ENCODE measurements at regions not wholly inside any gene's neighbourhood (a gene's known extent, or its start where the extent isn't known, plus 50 kb on each side); places are given as distances from the start of the nearest gene placed in this dataset.

DNA sequence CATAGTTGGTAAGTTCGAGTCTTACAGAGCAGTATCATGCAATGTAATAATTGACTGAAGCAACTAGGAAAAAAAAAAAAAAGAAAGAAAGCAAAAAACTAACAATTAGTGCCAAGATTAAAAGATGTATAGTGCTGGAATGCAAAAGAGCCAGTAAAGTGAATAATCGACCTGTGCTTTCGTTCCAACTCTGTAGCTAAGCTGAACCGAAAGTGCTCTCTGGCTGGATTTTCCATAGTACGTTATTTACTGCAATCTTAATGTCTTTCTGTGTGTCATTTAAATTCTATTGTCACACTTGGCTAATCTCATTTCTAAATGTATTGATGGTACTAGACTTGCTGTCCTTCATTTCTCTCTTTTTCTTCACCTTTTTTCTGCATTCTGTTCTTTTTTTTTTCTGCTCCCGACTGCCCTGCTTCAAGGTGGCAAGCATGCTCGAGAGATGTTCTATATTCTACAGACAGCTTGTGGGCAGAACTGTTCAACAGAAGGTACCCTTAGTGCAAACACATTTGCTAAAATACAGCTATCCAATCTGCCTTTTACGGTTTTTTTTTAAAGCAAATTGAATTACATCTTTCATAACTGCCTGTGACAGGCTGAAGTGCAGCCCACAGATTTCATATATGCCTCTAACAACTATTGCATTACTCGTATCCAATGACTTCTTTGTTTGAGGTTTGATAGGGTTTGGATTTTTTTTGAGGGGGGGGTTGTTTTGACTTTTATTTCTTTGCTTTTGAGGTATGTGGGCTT lies 204.2 kb upstream of the MTNR1B start:
- Histone ChIP-seq H3K27me3 (replicated peaks; ENCODE audit: control insufficient read depth, insufficient read depth, low read length) (no peaks in the 10 kb centered on the region), H3K36me3 (ENCODE audit: control insufficient read depth, insufficient read depth, low read length) (no peaks in the 10 kb centered on the region), H3K4me3 (replicated peaks; ENCODE audit: low read depth, low read length) (no peak overlapping the region)
- no peak for DNase-seq (ENCODE audit: extremely low read depth, insufficient read length)
- TF ChIP-seq, protein P1, sequence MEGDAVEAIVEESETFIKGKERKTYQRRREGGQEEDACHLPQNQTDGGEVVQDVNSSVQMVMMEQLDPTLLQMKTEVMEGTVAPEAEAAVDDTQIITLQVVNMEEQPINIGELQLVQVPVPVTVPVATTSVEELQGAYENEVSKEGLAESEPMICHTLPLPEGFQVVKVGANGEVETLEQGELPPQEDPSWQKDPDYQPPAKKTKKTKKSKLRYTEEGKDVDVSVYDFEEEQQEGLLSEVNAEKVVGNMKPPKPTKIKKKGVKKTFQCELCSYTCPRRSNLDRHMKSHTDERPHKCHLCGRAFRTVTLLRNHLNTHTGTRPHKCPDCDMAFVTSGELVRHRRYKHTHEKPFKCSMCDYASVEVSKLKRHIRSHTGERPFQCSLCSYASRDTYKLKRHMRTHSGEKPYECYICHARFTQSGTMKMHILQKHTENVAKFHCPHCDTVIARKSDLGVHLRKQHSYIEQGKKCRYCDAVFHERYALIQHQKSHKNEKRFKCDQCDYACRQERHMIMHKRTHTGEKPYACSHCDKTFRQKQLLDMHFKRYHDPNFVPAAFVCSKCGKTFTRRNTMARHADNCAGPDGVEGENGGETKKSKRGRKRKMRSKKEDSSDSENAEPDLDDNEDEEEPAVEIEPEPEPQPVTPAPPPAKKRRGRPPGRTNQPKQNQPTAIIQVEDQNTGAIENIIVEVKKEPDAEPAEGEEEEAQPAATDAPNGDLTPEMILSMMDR (IDR thresholded peaks at IDR 0.05; ENCODE audit: insufficient read depth, low read length, poor library complexity, severe bottlenecking) = no peak

DNA sequence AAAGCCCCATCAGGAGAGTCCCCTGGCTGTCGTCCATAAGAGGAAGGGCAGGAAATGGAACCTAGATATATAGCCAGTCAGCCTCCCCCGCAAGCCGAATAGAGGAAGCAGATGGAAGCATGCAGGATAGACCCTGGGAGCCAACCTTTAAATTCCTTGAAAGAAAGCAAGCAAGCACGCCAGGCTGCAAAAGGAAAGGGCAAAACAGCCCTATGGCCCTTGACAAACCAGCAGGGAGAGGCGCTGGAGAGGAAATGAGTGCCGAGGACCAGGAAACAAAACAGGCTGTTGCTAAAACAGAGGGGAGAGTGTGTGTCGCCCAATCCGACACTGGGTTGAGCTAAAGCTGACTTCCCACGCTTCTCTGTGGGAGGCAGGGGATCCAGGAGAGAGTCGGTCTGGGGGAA lies 203.5 kb upstream of the MTNR1B start:
- Histone ChIP-seq H3K27me3 (replicated peaks; ENCODE audit: control insufficient read depth, insufficient read depth, low read length) (no peaks in the 10 kb centered on the region), H3K4me3 (replicated peaks; ENCODE audit: low read depth, low read length) (no peak overlapping the region), H3K36me3 (ENCODE audit: control insufficient read depth, insufficient read depth, low read length) (no peaks in the 10 kb centered on the region)
- DNase-seq (ENCODE audit: extremely low read depth, insufficient read length) = no peak
- TF ChIP-seq, protein P1 (IDR thresholded peaks at IDR 0.05; ENCODE audit: insufficient read depth, low read length, poor library complexity, severe bottlenecking) = no peak

DNA sequence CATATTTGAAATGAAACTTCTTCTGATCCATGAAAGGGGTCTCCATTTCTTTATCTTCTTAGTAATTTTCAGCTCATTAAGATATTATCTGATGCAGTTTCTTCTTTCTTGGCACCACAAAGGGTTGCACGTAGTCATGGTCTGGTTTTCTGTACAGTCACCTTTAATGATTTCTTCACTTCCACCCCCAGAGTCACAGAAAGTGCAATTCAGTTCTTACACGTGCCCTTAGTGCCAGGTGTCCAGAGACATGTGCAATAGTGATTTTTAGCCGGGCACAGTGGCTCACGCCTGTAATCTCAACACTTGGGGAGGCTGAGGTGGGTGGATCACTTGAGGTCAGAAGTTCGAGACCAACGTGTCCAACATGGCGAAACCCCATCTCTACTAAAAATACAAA lies 202.8 kb upstream of the MTNR1B start:
- DNase-seq (ENCODE audit: extremely low read depth, insufficient read length) = no peak
- Histone ChIP-seq H3K4me3 (replicated peaks; ENCODE audit: low read depth, low read length) (no peak overlapping the region), H3K36me3 (ENCODE audit: control insufficient read depth, insufficient read depth, low read length) (no peaks in the 10 kb centered on the region), H3K27me3 (replicated peaks; ENCODE audit: control insufficient read depth, insufficient read depth, low read length) (no peaks in the 10 kb centered on the region)
- TF ChIP-seq, protein P1 (IDR thresholded peaks at IDR 0.05; ENCODE audit: insufficient read depth, low read length, poor library complexity, severe bottlenecking) = no peak

DNA sequence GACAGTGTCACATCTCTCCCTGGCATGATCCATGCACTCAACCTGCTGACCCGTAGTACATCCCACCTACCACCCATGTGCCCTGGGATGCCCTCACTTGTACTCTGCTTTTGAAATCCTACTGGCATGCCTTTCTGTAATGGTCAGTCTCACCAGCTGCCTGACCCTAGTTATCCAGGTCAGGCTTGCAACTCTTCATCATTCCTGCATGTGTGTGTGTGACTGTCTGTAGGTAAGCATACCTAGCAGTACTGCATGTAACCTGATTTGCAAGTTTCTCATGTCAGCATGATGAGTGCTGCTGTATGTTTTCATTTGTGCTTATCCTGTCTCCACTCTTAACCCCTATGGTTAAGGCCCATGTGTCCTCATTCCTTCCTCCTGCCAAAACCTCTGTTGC lies 202.0 kb upstream of the MTNR1B start:
- Histone ChIP-seq H3K27me3 (replicated peaks; ENCODE audit: control insufficient read depth, insufficient read depth, low read length) (no peaks in the 10 kb centered on the region), H3K4me3 (replicated peaks; ENCODE audit: low read depth, low read length) (no peak overlapping the region), H3K36me3 (ENCODE audit: control insufficient read depth, insufficient read depth, low read length) (no peaks in the 10 kb centered on the region)
- TF ChIP-seq, protein P1 (IDR thresholded peaks at IDR 0.05; ENCODE audit: insufficient read depth, low read length, poor library complexity, severe bottlenecking) = no peak
- no peak for DNase-seq (ENCODE audit: extremely low read depth, insufficient read length)

DNA sequence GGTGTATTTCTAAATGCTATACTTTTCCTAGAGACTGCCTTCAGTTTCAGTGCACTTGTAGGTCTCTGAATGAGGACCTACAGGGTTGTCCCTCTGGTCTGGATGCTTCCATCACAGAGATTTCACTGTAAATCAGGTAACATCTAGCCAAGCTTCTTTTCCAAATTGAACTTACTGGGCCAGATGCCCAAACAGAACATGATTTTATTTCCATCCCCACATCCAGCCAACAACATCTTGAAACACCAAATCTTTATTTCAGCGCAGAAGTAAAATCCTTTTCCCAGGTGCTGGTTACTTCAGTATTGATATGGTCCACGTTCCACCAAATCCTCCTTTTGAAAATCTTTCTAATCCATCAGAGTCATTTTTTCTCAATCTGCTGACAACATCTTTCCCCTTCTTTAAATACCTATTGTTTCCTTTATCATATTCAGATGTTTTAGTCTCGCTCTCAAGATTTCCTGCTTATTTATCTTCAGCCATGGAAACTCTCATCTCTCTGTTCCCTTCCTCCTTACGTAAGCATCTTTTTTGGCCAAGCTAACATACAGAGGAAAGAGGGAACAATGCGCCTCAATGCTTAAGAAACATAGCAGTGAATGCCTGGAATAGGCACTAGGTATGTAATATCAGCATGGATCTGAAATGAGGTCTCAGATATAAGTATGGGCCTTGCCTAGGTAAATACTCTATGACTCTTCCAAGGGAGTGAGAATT lies 201.2 kb upstream of the MTNR1B start:
- DNase-seq (ENCODE audit: extremely low read depth, insufficient read length) = no peak
- TF ChIP-seq, protein P1 (IDR thresholded peaks at IDR 0.05; ENCODE audit: insufficient read depth, low read length, poor library complexity, severe bottlenecking) = no peak
- H3K27me3 ChIP-seq (replicated peaks; ENCODE audit: control insufficient read depth, insufficient read depth, low read length) = no peaks in the 10 kb centered on the region
- no peak overlapping the region for H3K4me3 ChIP-seq (replicated peaks; ENCODE audit: low read depth, low read length)
- no peaks in the 10 kb centered on the region for H3K36me3 ChIP-seq (ENCODE audit: control insufficient read depth, insufficient read depth, low read length)
